T47D (cell line): ENCODE measurements at regions not wholly inside any gene's neighbourhood (a gene's known extent, or its start where the extent isn't known, plus 50 kb on each side); places are given as distances from the start of the nearest gene placed in this dataset.

Experiments
- DNase-seq, 2 experiments: peaks; one replicate each; pipeline versions ENCODE4 v3.0.0 to v3.0.0-alpha.2; 2011 to 2012; ENCODE audit warnings: low read depth in 1 of 2, low spot score in 1 of 2
- JUND ChIP-seq: IDR thresholded peaks from 2 replicates; pipeline ENCODE4 v1.6.1; 2012; ENCODE audit warnings: low read depth
- in situ Hi-C: cut with HindIII; loops from 2 replicates; pipeline ENCODE4 v1.10.0; 2016; ENCODE audit warnings: low sequenced_read_pairs, low pct_unique_long_range_greater_than_20kb

DNA sequence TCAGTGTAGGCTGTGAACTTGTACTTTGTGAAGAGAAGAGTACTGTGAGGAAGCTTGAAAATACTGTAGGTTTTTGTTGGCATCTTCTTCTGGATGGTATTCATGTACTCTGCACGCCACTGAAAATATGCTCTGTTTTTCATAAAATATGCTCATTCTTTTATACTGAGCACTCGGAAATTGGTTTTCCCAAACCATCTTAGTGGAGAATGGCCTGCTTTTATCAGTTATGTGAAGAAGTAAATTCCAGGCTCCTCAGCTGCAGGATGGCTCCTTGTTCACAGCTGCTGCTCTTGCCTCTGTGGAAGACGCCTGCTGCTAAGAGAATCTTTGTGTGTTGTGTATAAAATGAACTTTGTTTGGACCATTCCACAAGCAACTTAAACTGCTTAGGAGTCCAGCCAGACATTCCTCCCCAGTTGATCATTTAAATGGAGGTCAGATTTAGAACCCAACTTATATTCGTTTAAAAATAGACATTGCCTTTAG lies 443.5 kb upstream of the RGS6 start:
- in situ Hi-C loops: no loop called here
- no peak for DNase-seq
- no peak for TF ChIP-seq JUND

DNA sequence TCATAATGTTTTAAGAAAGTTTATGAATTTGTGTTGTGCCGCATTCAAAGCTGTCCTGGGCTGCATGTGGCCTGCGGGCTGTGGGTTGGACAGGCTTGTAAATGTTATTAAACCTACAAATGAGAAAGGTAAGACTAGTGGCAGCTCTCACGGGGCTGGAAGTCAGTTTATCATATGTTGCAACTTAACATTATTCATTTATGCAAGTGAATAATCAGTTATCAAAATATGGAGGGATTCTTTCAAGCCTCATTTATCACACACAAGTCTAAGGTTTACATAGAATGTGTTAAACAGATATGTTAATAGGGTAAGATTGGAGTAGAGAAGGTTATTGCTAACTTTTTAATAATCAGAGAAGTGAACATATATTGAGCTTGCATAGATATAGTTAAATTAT lies 442.5 kb upstream of the RGS6 start:
- no peak for DNase-seq
- no peak for TF ChIP-seq JUND
- in situ Hi-C loops: no loop called here

DNA sequence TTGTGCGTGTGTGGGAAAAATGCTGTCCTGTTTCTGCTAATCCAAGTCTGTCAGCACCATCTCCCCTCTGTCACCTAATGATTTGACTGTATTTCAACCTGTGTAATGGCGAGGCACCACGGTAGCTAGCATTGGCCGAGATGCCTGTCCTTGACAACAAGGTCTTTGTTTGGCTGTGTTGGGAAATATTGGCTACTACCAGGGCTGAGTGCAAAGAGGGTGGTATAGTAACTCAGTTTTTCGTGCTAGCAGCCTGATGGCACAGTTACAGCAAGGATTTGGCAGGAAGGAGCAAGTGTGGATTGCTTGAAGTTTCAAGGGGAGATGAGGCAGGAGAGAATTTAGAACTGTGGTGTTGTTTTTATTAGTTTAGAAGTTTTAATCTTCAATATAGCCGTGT lies 440.3 kb upstream of the RGS6 start:
- in situ Hi-C loops: no loop called here
- no peak for DNase-seq
- no peak for TF ChIP-seq JUND

DNA sequence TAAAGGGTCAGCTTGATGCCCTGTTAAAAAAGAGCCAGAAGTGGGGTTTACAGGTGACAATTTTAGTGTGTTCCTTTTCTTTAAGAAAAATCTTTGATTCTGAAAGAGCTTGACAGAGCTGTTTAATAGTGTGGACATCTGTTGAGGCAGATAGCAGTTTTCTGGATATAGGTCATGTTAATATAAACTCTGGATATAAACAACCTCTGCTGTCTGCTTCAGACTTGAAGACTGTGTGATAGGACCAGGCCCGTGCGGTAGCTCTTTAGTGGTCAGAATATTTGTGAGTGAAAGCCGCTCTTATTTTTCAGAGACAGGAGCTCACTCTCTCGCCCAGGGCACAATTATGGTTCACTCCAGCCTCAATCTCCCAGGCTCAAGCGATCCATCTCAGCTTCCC lies 439.9 kb upstream of the RGS6 start:
- no peak for DNase-seq
- in situ Hi-C loops: no loop called here
- TF ChIP-seq JUND: no peak

DNA sequence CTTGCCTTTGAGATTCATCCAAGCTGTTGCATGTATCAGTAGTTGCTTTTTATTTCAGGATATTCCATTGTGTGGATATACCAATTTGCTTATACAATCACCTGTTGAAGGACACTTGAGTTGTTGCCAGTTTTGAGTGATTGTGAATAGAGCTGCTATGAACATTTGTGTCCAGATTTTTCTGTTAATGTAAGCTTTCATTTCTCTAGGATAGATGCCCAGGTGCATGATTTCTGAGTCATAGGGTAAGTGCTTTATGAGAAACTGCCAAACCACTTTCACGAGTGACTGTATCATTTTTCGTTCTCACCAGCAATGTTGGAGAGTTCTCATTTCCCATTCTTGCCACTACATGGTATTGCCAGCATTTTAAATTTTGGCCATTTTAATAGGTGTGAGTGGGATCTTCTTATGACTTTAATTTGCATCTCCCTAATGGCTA lies 434.6 kb upstream of the RGS6 start:
- no peak for TF ChIP-seq JUND
- in situ Hi-C loops: no loop called here
- no peak for DNase-seq

DNA sequence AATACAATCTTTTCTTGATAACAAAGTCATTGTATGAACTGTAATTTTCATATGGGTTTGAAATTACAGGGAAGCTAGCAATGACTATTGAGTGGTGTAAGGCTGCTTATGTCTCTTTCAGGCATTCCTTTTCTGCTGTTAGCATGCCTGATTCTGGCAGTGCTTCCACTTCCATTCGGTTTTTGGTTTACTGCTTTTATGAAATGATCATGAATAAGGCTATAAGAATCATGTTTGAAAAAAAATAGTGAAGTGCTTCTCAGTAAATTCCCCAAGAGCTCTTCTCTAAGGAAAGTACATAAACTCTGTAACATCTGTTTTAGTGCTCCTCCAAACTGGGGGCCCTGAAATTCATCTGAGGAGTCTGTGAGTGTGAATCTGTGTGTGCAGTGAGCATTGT lies 434.0 kb upstream of the RGS6 start:
- TF ChIP-seq JUND: no peak
- DNase-seq: no peak
- in situ Hi-C loops: no loop called here

DNA sequence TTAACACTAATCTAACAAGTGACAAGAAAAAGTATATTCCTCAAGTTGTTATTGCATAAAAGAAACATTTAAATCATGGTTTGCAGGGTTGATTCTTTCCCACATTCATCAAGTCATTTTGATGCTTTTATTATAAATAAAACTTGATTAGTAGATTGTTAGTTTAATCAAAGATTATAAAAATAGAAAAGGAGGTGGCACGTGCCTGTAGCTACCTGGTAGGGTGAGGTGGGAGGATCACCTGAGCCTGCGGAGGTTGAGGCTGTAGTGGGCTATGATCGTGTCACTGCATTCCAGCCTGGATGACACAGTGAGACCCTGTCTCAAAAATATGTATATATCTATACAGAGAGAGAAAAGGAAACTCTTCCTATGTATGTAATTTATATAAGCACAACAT lies 433.2 kb upstream of the RGS6 start:
- in situ Hi-C loops: no loop called here
- no peak for DNase-seq
- no peak for TF ChIP-seq JUND

DNA sequence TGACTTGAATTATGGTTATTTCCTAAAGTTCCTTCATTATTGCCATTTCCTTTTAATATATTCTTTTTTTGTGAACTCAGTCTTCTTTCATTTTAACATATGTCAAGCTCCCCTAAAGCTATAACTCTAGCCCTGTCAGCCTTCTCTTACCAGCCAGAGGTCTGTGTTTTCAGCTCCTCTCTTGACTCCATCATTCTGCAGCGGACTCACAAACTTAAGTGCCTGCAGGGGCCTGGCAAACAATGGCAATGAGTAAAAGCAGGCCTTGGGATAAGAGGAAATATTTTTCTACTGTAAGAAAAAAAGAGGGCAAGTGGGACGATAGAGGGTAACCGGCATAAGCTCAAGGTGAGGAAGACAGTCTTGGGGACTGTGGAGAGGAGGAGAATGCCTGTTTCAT lies 424.5 kb upstream of the RGS6 start:
- DNase-seq: no peak
- TF ChIP-seq JUND: no peak
- in situ Hi-C loops: no loop called here

DNA sequence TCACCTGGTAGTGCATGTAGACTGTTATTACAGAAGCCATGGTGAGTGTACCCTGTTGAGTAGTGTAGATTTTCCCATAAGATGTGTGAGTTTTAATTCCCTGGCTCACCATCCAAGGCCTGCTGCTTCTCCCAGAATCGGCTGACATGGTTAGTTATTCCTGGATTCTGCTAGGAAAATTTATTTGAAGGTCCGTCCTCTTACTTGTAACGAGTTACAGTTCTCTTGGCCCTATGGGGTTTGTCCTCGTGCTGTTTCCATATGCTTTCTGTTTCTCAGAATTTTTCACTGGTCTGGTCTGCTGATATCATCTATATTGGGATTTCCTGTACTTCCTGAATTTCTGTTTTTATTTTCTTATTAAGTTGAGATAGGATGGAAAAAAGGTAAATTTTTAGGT lies 423.3 kb upstream of the RGS6 start:
- no peak for DNase-seq
- in situ Hi-C loops: no loop called here
- no peak for TF ChIP-seq JUND

DNA sequence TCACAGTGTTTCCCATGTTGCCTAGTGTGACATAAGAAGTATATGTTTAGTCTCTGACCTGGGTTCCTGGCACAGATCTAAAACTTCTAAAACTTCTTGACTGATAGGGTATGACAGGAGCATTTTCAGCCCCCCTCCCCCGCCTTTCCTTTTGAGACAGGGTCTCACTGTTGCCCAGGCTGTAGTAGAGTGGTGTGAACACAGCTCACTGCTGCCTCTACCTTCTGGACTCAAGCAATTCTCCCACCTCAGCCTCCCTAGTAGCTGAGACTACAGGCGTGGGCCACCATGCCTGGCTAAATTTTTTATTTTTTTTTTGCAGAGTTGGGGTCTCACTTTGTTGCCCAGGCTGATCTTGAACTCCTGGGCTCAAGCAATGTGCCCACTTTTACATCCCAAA lies 421.1 kb upstream of the RGS6 start:
- no peak for TF ChIP-seq JUND
- in situ Hi-C loops: no loop called here

DNA sequence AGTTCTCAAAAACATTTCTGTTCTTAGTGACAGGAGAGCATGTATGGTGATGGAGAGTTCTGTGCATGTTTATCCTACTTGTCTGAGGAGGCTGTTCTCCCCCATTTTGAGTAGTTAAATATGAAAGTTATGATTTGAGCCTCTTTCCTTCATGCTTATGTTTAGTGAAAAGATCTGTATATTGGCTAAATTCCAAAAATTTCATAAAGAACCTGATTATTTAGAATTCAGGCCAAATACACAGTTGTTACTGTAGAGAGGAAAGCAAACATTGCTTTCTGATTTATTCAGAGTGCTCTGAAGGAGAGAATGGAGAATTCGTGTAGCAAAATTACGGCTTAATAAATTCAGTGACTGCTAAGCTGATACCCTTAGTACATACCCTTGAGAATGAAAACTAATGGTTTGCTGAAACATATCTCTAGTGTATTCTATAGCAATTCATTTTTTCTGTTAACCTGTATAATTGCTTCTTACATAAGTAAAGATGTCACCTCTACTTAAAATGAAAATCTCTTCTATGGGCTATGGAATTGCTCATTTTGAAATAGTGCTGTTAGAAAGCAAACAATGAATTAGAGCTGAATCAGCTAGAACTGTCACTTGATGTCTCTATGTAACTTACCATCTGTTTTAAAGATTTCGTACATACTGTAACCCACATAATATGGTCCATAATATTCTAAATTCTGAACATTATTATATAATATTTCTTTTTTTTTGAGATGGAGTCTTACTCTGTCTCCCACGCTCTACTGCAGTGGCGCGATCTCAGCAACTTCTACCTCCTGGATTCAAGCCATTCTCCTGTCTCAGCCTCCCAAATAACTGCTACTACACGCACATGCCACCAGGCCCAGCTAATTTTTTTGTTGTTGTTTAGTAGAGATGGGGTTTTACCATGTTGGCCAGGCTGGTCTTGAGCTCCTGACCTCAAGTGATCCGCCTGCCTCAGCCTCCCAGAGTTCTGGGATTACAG lies 417.0 kb upstream of the RGS6 start:
- no peak for DNase-seq
- in situ Hi-C loops: no loop called here
- no peak for TF ChIP-seq JUND

More for the DNA sequence above, 421.1 kb upstream of the RGS6 start:
- DNase-seq: no peak

DNA sequence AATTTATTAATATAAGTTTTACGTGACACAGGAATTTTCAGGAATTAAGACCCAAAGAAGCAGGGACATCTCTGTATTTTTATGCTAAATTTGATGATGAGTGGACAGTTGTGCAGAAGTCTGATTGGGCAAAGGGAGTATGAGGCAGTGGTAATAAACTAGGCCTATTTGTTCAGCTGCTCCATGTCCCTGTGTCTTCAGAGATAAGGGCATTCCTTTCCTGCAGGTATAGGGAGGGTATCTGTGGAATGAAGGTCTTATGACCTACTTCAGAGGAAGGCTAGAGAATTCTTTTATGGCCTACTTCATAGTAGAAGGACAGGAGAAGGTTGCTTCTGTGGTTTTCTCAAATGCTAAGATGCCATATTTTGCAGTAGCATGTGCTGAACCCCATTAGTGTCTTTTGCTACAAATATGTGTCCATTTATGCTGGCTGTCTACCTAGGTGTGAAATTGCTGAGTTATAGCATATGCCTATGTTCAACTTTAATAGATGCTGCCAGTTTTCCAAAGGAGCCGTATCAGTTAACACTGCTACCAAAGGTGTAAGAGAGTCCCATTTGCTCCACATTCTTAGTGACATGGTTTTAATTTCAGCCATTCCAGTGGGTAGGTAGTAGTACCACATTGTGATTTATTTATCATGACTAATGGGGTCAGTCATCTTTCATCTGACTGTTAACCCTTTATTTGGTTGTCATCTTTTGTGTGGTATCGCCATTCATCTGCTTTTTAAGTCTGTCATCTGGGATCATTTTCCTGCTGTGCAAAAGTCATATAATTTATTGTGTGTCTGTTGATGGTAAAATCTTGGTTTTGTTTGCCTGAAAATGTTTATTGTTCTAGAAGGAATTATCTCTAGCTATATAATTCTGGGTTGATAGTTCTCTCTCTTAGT lies 410.7 kb upstream of the RGS6 start:
- in situ Hi-C loops: no loop called here
- no peak for TF ChIP-seq JUND
- no peak for DNase-seq
